PFSK-1 (cell line): ENCODE measurements at regions not wholly inside any gene's neighbourhood (a gene's known extent, or its start where the extent isn't known, plus 50 kb on each side); places are given as distances from the start of the nearest gene placed in this dataset.

Experiments used
- POLR2AphosphoS5 ChIP-seq: IDR thresholded peaks from 2 replicates; pipeline ENCODE4 v1.6.1; 2012; ENCODE audit warnings: low read depth, mild to moderate bottlenecking, control low read depth, low read length, moderate library complexity
- SIN3A ChIP-seq: IDR thresholded peaks from 2 replicates; pipeline ENCODE4 v1.6.1; 2012; ENCODE audit warnings: mild to moderate bottlenecking, low read length, moderate library complexity, borderline replicate concordance; ENCODE audit not compliant: insufficient read depth
- TAF1 ChIP-seq: IDR thresholded peaks from 2 replicates; pipeline ENCODE4 v1.6.1; 2012; ENCODE audit warnings: low read length, control low read depth, borderline replicate concordance; ENCODE audit not compliant: insufficient read depth
- TF ChIP-seq, protein P1 (sequence below), 2 experiments: IDR thresholded peaks; 2 replicates each; pipeline versions ENCODE4 v1.6.1 to v1.8.0; 2011 to 2012; ENCODE audit warnings: low read depth in 2 of 2, low read length in 2 of 2, control low read depth in 1 of 2, inconsistent platforms in 1 of 2, mild to moderate bottlenecking in 1 of 2, moderate library complexity in 1 of 2; ENCODE audit not compliant: insufficient read depth in 1 of 2

DNA sequence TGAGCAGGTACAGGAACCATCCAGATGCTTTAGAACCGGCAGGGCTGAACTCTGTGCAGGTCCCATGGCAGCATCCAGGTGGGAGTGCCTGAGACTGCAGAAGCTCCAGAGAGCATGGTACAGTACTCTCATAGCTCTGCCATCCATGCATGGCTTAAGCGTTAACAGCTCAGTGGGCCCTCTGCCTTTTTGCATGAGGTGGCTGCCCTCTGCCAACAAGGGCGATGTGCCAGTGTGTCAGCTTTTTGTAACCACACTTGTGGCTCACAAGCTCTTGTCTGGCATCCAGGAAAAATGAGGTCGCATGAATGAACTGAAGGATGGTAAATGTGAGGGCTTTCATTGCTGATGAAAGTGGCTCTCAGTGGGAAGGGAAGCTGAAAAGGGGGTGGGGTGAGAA, 950.1 kb downstream of the DIPK2A start:
- TF ChIP-seq SIN3A (no peak), TAF1 (no peak), POLR2AphosphoS5 (no peak)
- TF ChIP-seq, protein P1, sequence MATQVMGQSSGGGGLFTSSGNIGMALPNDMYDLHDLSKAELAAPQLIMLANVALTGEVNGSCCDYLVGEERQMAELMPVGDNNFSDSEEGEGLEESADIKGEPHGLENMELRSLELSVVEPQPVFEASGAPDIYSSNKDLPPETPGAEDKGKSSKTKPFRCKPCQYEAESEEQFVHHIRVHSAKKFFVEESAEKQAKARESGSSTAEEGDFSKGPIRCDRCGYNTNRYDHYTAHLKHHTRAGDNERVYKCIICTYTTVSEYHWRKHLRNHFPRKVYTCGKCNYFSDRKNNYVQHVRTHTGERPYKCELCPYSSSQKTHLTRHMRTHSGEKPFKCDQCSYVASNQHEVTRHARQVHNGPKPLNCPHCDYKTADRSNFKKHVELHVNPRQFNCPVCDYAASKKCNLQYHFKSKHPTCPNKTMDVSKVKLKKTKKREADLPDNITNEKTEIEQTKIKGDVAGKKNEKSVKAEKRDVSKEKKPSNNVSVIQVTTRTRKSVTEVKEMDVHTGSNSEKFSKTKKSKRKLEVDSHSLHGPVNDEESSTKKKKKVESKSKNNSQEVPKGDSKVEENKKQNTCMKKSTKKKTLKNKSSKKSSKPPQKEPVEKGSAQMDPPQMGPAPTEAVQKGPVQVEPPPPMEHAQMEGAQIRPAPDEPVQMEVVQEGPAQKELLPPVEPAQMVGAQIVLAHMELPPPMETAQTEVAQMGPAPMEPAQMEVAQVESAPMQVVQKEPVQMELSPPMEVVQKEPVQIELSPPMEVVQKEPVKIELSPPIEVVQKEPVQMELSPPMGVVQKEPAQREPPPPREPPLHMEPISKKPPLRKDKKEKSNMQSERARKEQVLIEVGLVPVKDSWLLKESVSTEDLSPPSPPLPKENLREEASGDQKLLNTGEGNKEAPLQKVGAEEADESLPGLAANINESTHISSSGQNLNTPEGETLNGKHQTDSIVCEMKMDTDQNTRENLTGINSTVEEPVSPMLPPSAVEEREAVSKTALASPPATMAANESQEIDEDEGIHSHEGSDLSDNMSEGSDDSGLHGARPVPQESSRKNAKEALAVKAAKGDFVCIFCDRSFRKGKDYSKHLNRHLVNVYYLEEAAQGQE (IDR thresholded peaks at IDR 0.05; ENCODE audit: insufficient read depth in 1 of 2, low read depth in 2 of 2, low read length in 2 of 2) = no peak
